Gastrocnemius medialis (tissue), 4 donors: ENCODE measurements at regions not wholly inside any gene's neighbourhood (a gene's known extent, or its start where the extent isn't known, plus 50 kb on each side); places are given as distances from the start of the nearest gene placed in this dataset.

Source experiments
- POLR2A ChIP-seq, 2 donors: fragments of 450-650 bp; IDR thresholded peaks; one replicate each; pipeline ENCODE4 v1.6.1; 2017; ENCODE audit warnings: antibody characterized with exemption in 2 of 2, mild to moderate bottlenecking in 2 of 2, moderate library complexity in 2 of 2
- TF ChIP-seq, protein P1 (sequence below), 5 experiments: fragments of 450-650 bp in 3 of 5; fragments of 200-600 bp in 2 of 5; sonication (generic) in 2 of 5; IDR thresholded peaks in 4 of 5; conservative IDR thresholded peaks in 1 of 5; 1 replicate in 4 of 5; 2 replicates in 1 of 5; pipeline ENCODE4 v1.5.1; 2016 to 2019; ENCODE audit warnings: antibody characterized with exemption in 5 of 5, mild to moderate bottlenecking in 3 of 5, moderate library complexity in 3 of 5

DNA sequence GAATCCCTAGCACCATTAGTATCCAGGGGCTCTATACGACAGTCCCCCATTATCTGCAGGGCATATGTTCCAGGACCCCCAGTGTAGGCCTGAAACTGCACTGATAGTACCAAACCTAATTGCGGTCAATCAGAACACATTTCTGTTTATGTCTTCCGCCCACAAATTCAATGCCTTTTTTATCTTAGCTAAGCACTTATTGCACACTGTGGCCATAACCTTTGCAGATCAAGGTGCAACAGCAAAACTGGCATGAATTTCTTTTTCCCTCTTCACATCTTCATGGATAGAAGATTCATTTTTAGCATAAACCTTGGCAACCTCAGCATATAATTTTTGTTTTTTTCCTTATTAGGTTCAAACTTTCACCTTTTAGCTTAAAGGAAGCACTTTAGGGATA is 361.1 kb downstream of the DEPDC1B start:
- TF ChIP-seq, protein P1, sequence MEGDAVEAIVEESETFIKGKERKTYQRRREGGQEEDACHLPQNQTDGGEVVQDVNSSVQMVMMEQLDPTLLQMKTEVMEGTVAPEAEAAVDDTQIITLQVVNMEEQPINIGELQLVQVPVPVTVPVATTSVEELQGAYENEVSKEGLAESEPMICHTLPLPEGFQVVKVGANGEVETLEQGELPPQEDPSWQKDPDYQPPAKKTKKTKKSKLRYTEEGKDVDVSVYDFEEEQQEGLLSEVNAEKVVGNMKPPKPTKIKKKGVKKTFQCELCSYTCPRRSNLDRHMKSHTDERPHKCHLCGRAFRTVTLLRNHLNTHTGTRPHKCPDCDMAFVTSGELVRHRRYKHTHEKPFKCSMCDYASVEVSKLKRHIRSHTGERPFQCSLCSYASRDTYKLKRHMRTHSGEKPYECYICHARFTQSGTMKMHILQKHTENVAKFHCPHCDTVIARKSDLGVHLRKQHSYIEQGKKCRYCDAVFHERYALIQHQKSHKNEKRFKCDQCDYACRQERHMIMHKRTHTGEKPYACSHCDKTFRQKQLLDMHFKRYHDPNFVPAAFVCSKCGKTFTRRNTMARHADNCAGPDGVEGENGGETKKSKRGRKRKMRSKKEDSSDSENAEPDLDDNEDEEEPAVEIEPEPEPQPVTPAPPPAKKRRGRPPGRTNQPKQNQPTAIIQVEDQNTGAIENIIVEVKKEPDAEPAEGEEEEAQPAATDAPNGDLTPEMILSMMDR (IDR thresholded peaks at IDR 0.05 in 4 of 5, conservative IDR thresholded peaks at IDR 0.05 in 1 of 5): no peak
- TF ChIP-seq POLR2A (IDR thresholded peaks at IDR 0.05): no peak
